ENCODE measurements at regions not wholly inside any gene's neighbourhood (a gene's known extent, or its start where the extent isn't known, plus 50 kb on each side); places are given as distances from the start of the nearest gene placed in this dataset.
"Not testable (repeated sequence)": the region's sequence is repeated elsewhere in the genome, so short reads cannot be mapped to it uniquely, and the experiment has no call there.

GRCh38 chr10:62996925-62997324, 136.2 kb upstream of the NRBF2 start:
- FAIRE-seq: no peak

GRCh38 chr10:62996516-62996915, 136.6 kb upstream of the NRBF2 start:
- FAIRE-seq: no peak

GRCh38 chr10:62993121-62993520, 140.0 kb upstream of the NRBF2 start:
- no peak for FAIRE-seq

- FAIRE-seq: no peak
Measured at GRCh38 chr10:62992145-62992721, 140.9 kb upstream of the NRBF2 start.

GRCh38 chr10:62990126-62990525, 143.0 kb upstream of the NRBF2 start:
- FAIRE-seq: no peak

- no peak for FAIRE-seq
Measured at GRCh38 chr10:62985807-62986600, 147.1 kb upstream of the NRBF2 start.

GRCh38 chr10:62981096-62981495, 152.0 kb upstream of the NRBF2 start:
- no peak for FAIRE-seq

- no peak for FAIRE-seq
Measured at GRCh38 chr10:62980687-62981086, 152.4 kb upstream of the NRBF2 start.

- no peak for FAIRE-seq
Measured at GRCh38 chr10:62979921-62980320, 153.2 kb upstream of the NRBF2 start.

GRCh38 chr10:62978482-62978881, 154.6 kb upstream of the NRBF2 start:
- no peak for FAIRE-seq

- FAIRE-seq: not testable (repeated sequence)
Measured at GRCh38 chr10:62974795-62975194, 158.3 kb upstream of the NRBF2 start.

- FAIRE-seq: no peak
Measured at GRCh38 chr10:62972103-62972502, 155.9 kb upstream of the EGR2 start.

GRCh38 chr10:62964026-62964425, 147.9 kb upstream of the EGR2 start:
- no peak for FAIRE-seq

- no peak for FAIRE-seq
Measured at GRCh38 chr10:62961951-62962523, 145.9 kb upstream of the EGR2 start.

GRCh38 chr10:62960416-62960815, 144.2 kb upstream of the EGR2 start:
- no peak for FAIRE-seq

GRCh38 chr10:62959553-62959952, 143.4 kb upstream of the EGR2 start:
- no peak for FAIRE-seq

GRCh38 chr10:62958980-62959379, 142.8 kb upstream of the EGR2 start:
- no peak for FAIRE-seq

- FAIRE-seq: no peak
Measured at GRCh38 chr10:62946278-62946677, 130.1 kb upstream of the EGR2 start.

- FAIRE-seq: no peak
Measured at GRCh38 chr10:62939698-62940097, 123.5 kb upstream of the EGR2 start.

- no peak for FAIRE-seq
Measured at GRCh38 chr10:62938672-62939071, 122.5 kb upstream of the EGR2 start.

GRCh38 chr10:62937674-62938073, 121.5 kb upstream of the EGR2 start:
- FAIRE-seq: no peak

GRCh38 chr10:62935022-62935421, 118.9 kb upstream of the EGR2 start:
- FAIRE-seq: no peak

GRCh38 chr10:62934258-62934657, 118.1 kb upstream of the EGR2 start:
- FAIRE-seq: no peak

- FAIRE-seq: not testable (repeated sequence)
Measured at GRCh38 chr10:62928763-62929162, 112.6 kb upstream of the EGR2 start.

Measured in islet of Langerhans (tissue), 1 donor.